ENCODE measurements at regions not wholly inside any gene's neighbourhood (a gene's known extent, or its start where the extent isn't known, plus 50 kb on each side); places are given as distances from the start of the nearest gene placed in this dataset.
A peak's percentile ranks its signal among the peaks of the same experiment; 100 is the strongest.

DNA sequence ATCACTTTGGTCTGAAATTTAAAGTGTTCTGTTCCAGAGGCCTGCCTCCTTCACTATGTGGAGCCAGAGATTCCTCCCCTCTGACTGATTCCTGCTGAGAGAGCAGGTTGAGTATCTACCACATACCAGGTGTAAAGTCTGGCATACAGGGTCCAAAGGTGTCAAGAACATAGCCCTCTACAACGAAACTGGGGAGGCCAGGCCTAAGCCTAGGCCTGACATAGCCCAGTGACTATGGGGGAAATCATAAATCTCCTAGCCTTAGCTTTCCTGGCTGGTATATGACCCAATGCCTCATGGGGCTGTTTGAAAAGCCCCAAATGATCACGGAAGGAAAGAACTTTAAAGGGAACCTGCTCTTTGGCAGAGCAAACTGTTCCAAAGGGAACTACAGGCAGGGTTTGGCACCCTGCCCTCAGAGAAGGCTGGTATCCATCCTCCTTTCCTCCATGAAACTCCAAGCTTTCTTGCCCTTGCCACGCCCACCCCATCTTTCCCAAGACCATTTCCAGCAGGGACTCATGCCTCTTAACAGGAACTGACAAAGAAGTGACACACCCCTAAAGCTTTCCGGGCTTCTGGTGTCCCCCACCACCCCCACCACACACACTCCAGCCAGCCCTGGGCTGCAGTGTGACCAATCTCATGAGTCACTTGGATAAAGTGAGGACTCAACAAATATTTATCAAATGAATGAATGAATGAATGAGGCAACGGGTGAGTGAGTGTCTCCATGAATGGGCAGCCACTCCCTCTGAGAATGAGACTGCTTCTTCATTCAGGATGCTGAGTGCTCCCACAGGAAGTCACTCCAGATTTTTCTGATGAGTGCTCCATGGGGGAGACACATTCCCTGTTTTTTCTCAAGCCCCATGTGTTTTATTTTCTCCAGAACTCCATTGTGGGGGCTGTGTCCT is 93.3 kb upstream of the CALM2 start:
- DNase-seq = no peak
- intact Hi-C loops (cut with DNase I) = loop anchor here (5.0 kb wide), 1 partner anchor 43 kb away; no protein-coding TSS in a partner anchor

DNA sequence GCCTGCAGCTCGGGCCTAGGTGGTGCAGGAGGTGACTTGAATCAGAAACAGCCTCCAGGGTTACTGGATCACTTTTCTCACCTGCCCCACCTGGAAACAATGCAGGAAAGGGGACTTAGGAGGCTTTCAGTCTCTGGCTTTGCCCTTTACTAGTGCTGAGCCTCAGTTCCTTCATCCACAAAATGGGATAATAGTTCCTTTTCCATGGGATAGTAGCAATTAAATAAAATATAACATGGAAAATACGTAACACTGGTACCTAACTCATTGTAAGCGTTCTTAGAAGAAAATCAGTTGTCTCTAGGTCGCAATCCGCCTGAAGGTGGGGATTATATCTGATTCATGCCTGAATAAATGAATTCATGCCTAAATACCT is 91.4 kb upstream of the CALM2 start:
- no peak for DNase-seq
- intact Hi-C loops (cut with DNase I) = no loop called here

DNA sequence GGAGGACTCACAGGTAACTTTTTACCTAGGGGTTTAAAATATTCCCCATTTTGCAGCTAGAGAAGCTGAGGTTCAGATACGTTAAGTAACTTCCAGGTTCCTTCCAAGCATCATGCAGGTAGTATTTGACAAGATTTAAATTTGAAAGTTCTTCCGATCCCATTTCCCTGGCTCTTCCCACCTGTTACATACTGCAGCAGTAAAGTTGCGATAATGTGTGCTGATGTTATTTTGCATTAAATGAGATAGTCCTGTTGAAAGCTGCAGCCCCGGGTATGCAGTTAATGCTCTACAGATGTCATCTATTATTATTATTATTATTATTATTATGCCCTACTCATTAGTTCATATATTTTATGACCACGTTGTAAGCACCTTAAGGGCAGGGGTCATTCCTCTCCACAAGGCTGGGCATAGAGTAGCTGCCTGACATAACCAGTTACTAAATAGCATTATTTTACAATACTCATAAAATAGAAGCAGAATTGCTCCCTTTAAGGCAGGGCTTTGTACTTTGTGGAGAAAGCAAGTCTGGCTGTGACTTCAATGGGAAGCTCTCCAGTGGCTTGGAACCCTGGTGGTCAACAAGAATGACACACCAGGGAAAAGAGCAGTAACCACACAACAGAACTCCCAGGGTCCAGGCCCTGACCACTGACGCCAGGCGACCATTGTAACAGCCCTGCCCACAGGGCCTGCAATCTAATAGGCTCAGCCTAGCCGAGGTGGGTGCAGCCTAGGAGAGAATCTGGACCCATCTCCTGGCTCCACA is 90.8 kb upstream of the CALM2 start:
- intact Hi-C loops (cut with DNase I) = no loop called here
- no peak for DNase-seq

DNA sequence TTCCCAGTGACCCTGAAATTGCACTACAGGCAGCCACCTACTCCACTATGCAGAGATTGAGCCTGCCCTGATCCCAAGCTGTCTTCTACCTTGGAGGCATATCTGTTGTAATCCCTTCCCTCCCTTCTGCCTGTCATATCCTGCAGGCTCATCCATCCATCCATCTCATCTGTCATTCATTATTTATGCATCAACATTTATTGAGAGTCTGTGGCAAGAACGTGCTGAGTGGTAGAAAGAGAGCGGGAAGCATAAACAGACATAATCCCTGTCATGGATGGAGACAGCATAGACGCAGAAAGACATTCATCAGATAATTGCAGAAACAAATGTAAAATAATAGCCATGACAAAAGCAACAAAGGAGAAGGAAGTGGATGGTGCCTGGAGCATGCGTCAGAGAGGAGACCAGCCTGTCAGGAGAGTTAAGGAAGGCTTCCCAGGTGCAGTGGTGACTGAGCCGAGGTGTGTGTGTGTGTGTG is 89.5 kb upstream of the CALM2 start:
- no peak for DNase-seq
- intact Hi-C loops (cut with DNase I) = no loop called here

DNA sequence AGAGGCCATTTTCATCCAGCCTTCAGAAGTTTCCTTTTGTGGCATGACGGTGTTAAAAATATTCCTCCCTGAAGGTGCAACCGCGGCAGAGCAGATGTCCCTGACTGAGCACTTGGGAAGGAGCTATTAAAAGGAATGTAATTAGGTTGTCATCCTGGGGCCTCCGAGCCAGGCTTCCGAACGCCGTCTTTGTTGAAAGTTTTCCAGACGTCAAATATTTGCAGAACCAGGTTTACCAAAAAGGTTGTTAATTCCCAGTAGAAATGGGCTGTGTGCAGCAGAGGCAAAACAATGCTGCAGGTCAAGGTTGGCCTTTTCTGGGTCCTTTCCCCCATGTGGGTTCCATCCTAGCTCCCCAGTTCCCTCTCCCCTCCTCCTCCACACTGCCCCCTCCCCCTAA is 88.8 kb upstream of the CALM2 start:
- intact Hi-C loops (cut with DNase I) = no loop called here
- peak in 4 of 10 donors; percentile 15 to 84 (median 50) for DNase-seq

DNA sequence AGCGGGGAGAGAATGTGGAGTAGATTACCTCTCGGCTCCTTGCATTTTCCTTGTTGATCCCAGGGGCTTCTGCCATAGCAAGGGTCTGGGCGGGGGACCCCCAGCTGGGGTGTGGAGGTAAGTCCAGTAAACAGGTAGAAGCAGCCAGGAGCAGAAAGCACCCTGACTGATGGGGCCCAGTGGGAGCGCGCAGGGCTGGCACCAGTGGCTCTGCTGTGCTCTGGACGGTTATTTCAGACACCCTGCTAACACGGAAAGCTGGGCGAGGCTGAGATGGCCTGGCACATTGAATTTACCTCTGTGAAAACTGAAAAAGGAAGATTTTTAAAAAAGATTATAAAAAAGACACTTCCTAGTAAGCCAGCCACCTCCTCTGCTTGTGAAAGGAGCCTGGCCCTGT is 88.4 kb upstream of the CALM2 start:
- DNase-seq = peak in 2 of 10 donors; percentile 82 to 84
- intact Hi-C loops (cut with DNase I) = no loop called here

DNA sequence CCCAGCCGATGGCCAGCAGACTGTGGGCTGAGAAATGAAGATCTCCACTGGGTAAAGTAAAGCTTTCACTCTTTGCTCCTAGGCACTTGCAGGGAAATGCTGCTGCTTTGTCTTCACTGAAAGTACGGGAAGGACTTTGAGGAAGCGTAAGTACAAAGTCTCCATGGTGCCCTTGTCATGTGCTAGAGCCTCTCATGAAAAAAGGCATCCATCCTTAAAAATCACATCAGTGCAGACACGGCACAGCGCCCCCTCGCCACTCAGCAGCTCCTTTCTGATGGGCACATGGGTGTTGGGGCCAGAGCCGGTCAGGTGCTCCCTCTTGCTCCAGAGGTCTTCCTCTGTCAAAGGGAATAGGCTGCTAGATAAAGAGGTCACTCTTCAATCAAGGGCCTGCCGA is 87.8 kb upstream of the CALM2 start:
- peak in 8 of 10 donors; percentile 22 to 89 (median 52) for DNase-seq
- intact Hi-C loops (cut with DNase I) = no loop called here

DNA sequence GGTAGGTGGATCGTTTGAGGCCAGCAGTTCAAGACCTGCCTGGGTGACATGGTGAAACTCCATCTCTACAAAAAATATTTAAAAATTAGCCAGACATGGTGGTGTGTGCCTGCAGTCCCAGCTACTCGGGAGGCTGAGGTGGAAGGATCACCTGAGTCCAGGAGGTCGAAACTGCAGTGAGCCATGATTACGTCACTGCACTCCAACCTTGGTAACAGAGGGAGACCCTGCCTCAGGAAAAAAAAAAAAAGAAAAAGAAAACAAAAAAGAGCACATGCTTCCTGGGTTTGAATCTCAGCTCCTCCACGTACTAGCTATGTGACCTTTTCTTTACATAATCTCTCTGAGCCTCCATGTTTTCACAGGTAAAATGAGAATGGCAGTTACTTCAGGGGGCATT is 86.3 kb upstream of the CALM2 start:
- intact Hi-C loops (cut with DNase I) = no loop called here
- DNase-seq = peak in 1 of 10 donors; percentile 27

DNA sequence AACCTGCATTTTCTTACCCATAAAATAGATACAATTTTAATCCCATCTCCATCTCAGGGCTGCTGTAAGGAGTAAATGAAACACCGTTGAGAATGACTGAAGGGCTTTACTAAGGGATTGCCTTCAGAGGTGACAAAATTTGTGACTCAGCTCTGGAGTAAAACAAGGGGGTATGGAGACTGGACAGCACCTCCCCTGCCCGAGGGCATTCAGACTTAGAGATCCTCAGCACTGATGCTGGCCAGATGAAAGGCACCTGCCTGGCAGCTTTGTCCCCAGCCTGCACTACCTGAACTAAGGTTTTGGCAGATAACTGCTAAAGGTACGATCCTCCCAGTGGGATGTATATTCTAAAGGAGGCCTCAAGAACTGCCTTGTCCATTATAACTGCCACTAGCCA is 84.7 kb upstream of the CALM2 start:
- no peak for DNase-seq
- intact Hi-C loops (cut with DNase I) = no loop called here

DNA sequence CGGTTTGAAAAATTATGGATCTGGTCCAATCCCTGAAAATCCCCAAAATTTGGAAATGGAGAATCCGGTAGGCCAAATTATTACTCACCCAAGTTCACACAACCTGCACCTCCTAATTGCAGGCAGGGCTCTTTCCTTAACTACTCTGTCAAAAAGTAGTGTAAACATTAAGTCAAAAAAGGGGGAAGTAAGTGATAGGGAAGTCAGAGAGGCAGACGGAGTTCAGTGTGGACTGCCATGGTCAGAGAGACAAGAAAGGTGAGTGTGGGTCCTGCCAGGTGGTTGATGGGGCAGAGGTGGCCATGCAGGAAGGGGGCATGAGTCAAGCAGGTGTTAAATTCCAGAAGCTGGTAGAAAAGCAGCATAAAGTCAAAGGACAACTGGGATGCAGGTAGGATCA is 83.5 kb upstream of the CALM2 start:
- DNase-seq = no peak
- intact Hi-C loops (cut with DNase I) = no loop called here

DNA sequence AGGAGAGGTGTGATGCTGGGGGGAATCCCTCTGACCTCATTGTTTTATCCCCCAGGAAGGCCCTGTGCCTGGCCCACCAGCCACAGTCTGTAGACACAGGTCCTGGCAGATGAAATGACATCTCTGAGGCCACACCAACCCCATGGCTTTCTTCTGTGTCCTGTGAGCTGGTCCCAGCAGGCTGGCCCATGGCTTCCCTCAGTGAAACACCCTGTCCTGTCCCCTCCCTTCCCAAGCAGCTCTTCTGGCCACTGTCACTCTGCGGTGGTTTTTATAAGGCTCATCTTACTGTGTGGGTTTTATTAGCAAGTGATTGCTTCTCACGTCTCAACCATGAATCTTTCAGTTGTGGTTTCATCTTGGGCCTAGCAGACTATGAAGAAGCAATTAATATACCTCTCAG is 81.6 kb upstream of the CALM2 start:
- DNase-seq = no peak
- intact Hi-C loops (cut with DNase I) = no loop called here

DNA sequence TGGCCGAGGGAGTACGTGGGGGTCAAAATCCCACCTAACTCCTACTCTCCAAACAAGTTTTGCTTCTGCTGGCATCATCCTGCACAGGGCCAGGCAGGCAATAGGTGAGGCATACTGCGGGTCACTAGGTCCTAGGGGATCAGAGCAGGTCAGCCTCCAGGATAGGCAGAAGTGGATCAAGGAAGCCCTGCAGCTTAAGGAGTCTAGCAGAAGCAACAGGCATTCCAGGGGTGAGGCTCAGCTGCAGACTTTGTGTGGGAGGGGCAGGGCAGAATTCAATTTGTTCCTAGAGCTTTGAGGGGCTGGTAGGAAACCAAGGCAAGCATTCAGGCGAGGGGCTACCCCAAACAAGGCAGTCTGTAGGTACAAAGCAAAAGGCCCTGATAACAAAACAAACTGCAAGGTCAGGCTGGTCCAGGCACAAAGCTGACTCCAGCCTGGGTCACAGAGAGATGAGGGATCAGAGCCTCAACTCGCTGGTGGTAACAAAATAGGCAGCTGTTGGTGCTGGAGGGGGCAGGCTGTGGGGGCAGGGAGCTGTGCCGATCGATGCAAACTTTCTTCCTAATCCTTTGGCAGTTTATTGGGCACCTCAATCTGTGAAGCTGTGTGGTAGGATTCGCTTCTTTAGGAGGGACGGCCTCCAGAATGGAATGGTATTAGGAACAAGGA is 80.2 kb upstream of the CALM2 start:
- peak in 2 of 10 donors; percentile 45 to 68 for DNase-seq
- intact Hi-C loops (cut with DNase I) = no loop called here

DNA sequence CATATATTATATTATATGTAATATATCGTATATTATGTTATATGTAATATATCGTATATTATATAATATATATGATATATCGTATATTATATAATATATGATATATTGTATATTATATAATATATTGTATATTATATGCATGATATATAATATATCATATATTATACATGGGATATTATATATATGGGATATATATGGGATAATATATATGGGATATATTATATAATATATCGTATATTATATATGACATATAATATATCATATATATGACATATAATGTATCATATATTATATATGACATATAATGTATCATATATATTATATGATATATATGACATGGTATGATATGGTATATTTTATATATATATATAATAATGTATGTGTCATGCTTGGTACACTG is 79.5 kb upstream of the CALM2 start:
- no peak for DNase-seq
- intact Hi-C loops (cut with DNase I) = no loop called here

DNA sequence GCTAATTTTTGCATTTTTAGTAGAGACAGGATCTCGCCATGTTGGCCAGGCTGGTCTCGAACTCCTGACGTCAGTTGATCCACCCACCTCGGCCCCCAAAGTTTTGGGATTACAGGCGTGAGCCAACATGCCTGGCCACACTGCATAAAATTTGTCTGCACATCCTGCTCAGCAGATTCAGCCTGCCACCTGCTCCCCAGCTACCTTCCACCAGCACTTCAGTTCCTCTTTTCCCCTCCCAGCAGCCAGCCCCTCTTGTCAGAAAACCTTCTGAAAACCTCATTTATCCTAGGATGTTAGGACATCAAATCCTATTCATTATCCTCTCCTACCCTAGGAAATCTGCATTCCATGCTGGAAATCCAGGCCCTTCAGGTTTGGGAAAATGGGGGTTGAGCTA is 78.2 kb upstream of the CALM2 start:
- DNase-seq = no peak
- intact Hi-C loops (cut with DNase I) = no loop called here

DNA sequence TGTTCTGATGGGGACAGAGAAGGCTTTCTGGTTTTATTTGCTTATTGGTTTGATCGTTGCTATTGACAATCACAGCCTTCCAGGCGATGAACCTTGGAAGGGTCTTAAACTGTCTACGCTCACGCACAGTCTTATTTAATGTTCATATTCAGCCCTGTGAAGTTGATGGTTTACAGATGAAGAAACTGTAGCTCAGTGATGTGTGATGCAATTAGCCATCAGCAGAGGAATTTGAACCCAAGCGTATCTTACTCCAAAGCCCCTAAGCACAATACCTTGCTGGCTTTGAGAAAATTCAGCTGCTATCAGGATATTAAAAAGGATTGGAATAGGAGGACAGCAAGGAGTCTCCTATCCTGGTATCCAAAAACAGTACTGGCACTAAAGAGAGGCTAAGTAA is 77.1 kb upstream of the CALM2 start:
- intact Hi-C loops (cut with DNase I) = no loop called here
- DNase-seq = no peak

DNA sequence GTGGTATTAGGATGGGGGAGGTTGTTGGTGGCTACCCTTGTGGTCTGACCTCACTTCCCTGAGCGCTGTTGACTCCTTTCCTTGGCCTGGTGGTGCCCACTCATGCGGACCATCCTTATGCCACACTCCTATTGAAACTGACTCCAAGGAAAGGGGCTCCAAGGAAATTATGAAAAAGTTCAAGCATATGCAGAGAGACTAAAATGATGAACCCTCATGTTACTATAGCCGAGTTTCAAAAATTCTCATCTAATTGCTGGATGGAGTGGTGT is 75.0 kb upstream of the CALM2 start:
- intact Hi-C loops (cut with DNase I) = no loop called here
- no peak for DNase-seq

DNA sequence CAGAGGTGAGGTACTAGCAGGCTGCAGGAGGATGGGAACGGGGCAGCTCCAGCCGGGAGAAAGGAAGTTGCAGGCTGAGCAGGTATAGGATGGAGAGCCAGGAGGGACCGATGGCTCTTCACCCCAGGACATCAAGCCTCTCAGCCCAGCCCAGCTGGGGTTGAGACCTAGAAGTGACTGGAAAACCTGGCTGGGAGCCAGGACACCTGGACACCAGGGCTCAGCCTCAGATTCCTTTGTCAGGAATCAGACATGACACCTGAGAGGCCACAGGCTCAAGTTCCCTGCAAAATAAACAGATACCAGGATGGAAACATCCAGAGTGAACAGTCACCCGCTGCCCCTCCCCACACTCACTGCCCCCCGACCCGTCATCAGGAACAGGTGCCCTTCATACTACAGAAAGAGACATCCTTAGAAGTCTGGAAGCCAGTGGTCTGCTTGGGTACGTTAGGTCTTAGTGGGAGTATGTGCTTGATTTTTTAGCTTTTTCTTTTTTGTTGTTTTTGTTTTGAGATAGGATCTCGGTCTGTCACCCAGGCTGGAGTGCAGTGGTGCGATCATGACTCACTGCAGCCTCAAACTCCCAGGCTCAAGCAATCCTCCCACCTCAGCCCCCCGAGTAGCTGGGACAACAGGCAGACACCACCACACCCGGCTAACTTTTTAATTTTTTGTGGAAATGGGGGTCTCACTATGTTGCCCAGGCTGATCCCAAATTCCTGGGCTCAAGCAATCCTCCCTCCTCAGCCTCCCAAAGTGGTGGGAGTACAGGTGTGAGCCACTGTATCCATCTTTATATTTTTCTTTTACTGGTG is 74.5 kb upstream of the CALM2 start:
- peak in 1 of 10 donors; percentile 66 for DNase-seq
- intact Hi-C loops (cut with DNase I) = no loop called here

DNA sequence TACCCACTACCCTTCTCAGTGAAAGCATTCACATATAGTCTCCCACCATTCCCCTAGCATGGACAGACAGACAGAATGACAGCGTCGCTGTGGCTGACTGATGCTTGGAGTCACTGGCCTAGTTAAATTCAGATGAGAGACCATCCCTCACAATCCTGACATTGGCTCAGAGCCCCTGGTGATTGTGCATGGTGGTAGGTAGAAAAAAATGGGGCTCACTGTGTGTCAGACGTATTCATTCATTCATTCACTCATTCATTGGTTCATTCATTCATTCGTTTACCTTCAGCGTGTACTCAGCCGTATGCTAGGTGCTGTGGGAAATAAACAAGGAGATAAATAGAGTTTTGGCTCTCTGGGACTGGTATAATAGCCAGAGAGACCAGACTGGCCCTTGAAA is 73.6 kb upstream of the CALM2 start:
- no peak for DNase-seq
- intact Hi-C loops (cut with DNase I) = no loop called here

DNA sequence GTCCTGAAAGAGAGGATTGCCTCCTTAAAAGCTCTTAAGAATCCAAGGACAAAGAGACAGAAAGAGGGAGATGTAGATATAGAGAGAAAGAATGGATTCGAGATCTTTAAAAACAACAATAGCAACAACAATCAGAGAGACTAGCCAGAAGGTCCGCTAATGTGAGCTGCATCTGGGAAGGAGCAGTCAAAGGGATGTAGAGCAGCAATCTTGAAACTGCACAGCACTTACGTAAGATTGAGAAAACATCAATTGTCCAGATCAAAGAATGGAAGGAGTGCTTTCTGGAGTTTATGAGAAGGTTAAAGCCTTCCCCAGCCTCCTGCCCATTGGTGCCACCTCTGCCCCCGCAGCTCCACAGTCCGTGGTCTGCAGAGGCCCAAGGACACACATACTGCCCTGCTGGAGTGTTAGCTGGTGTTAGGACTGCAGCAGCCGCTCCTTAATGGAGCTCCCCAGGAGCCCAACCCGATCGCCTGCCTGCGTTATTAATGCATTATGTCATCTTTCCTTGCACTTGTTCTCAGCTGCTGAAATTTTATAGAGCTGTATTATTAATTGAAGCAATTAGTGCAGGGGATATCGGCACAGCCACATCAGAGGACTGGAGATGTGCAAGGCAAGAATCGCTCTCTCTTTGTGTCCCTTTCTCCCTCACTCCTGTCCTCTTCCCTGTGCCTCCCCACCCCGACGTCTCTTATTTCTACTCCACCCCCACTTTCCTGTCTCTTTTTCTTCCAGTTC is 73.0 kb upstream of the CALM2 start:
- DNase-seq = no peak
- intact Hi-C loops (cut with DNase I) = no loop called here
